ENCODE measurements at regions not wholly inside any gene's neighbourhood (a gene's known extent, or its start where the extent isn't known, plus 50 kb on each side); places are given as distances from the start of the nearest gene placed in this dataset.

GRCh38 chr4:126215759-126216158 is 901.0 kb downstream of the FAT4 start:
- Mint-ChIP-seq H3K36me3 (no peaks in the 10 kb centered on the region), H3K4me3 (no peak overlapping the region), H3K27me3 (no peaks in the 10 kb centered on the region), H3K27ac (no peak overlapping the region), H3K4me1 (no peaks in the 10 kb centered on the region), H3K9me3 (no peaks in the 10 kb centered on the region)
- no peak for DNase-seq
- ATAC-seq (replicated peaks): no peak

- ATAC-seq (replicated peaks): no peak
- no peaks in the 10 kb centered on the region for H3K27me3 Mint-ChIP-seq
- H3K27ac Mint-ChIP-seq: no peak overlapping the region
- no peak overlapping the region for H3K4me3 Mint-ChIP-seq
- H3K4me1 Mint-ChIP-seq: no peaks in the 10 kb centered on the region
- no peaks in the 10 kb centered on the region for H3K36me3 Mint-ChIP-seq
- no peaks in the 10 kb centered on the region for H3K9me3 Mint-ChIP-seq
- DNase-seq: no peak
These were observed 901.9 kb downstream of the FAT4 start for GRCh38 chr4:126216611-126217010.

- Mint-ChIP-seq H3K4me3 (no peak overlapping the region), H3K27me3 (no peaks in the 10 kb centered on the region), H3K27ac (no peak overlapping the region), H3K4me1 (no peaks in the 10 kb centered on the region), H3K9me3 (no peaks in the 10 kb centered on the region), H3K36me3 (no peaks in the 10 kb centered on the region)
- DNase-seq (no peak), ATAC-seq (replicated peaks) (no peak)
These were observed 906.5 kb downstream of the FAT4 start for GRCh38 chr4:126221282-126221681.

GRCh38 chr4:126221717-126222340 is 907.1 kb downstream of the FAT4 start:
- H3K9me3 Mint-ChIP-seq: no peaks in the 10 kb centered on the region
- H3K4me3 Mint-ChIP-seq: no peak overlapping the region
- ATAC-seq (replicated peaks): no peak
- no peaks in the 10 kb centered on the region for H3K27me3 Mint-ChIP-seq
- H3K4me1 Mint-ChIP-seq: no peaks in the 10 kb centered on the region
- H3K36me3 Mint-ChIP-seq: no peaks in the 10 kb centered on the region
- DNase-seq: no peak
- no peak overlapping the region for H3K27ac Mint-ChIP-seq

GRCh38 chr4:126223784-126224407 is 909.1 kb downstream of the FAT4 start:
- no peak for DNase-seq
- Mint-ChIP-seq H3K9me3 (no peaks in the 10 kb centered on the region), H3K27ac (no peak overlapping the region), H3K27me3 (no peaks in the 10 kb centered on the region), H3K36me3 (no peaks in the 10 kb centered on the region), H3K4me1 (no peaks in the 10 kb centered on the region), H3K4me3 (no peak overlapping the region)
- ATAC-seq (replicated peaks): no peak

DNA sequence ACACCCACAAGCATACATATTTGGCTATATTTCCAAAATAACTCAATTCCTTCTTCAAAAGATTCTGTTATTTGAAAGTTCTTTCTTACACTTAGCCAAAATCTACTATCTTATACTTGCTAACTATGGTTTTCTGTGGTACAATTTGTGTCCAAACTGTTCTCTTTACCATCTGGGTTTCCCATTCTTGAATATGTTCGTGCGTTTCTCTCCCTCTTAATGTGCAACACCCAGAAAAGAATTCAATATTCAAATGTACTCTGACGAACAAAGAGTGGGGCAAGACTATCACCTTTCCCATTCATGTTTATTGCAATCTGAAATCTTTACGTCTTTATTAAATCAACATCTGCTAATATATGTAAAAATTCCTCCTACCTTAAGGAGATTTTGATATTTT is 912.7 kb downstream of the FAT4 start:
- no peak for ATAC-seq (replicated peaks)
- H3K36me3 Mint-ChIP-seq: no peaks in the 10 kb centered on the region
- no peak overlapping the region for H3K4me3 Mint-ChIP-seq
- H3K27ac Mint-ChIP-seq: no peak overlapping the region
- no peak for DNase-seq
- no peaks in the 10 kb centered on the region for H3K4me1 Mint-ChIP-seq
- H3K27me3 Mint-ChIP-seq: no peaks in the 10 kb centered on the region
- H3K9me3 Mint-ChIP-seq: peaks cover 5% of the 10 kb centered on the region in 2 donors

DNA sequence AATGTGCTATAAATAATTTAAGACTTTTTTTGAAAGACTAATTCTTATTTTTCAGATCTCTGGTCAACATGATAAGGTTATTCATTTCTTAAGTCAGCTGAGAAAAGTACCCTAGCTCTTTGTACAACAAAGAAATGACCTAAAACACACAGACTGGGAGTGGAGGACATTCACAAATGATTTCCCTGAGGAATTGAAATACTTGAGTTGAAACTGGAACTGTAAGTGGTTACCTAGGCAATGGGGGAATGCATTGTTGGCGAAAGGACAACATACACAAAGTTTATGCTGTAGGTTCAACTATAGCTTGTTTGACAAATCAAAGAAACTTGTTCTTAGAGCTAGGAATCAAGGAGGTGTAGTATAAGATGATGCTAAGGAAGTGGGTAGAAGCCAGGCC is 915.5 kb downstream of the FAT4 start:
- no peak for DNase-seq
- no peaks in the 10 kb centered on the region for H3K36me3 Mint-ChIP-seq
- H3K27ac Mint-ChIP-seq: no peak overlapping the region
- no peaks in the 10 kb centered on the region for H3K4me1 Mint-ChIP-seq
- no peak for ATAC-seq (replicated peaks)
- peaks cover 5 to 6% of the 10 kb centered on the region in 2 donors for H3K9me3 Mint-ChIP-seq
- no peaks in the 10 kb centered on the region for H3K27me3 Mint-ChIP-seq
- no peak overlapping the region for H3K4me3 Mint-ChIP-seq

DNA sequence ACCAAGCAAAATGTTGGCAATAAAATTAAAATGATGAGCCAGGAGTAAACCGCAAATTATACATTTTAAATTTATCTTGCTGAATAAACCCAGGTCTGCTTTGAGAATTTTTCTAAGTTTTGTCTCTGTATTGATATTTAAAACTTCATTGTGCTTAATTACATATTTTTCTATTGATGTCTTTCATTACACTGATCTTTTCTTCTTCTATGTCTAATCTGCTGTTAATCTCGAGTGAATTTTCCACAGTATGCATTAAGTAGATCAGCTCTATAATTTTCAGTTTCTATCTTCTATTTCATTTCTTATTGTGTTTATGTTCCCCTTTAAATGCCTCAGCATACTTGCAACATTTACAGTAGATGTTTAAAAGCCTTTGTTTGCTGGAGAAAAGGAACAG is 918.7 kb downstream of the FAT4 start:
- no peaks in the 10 kb centered on the region for H3K4me1 Mint-ChIP-seq
- ATAC-seq (replicated peaks) (no peak), DNase-seq (no peak)
- no peaks in the 10 kb centered on the region for H3K27me3 Mint-ChIP-seq
- H3K4me3 Mint-ChIP-seq: no peak overlapping the region
- no peaks in the 10 kb centered on the region for H3K36me3 Mint-ChIP-seq
- H3K9me3 Mint-ChIP-seq: peaks cover 9 to 10% of the 10 kb centered on the region in 2 donors
- H3K27ac Mint-ChIP-seq: no peak overlapping the region

DNA sequence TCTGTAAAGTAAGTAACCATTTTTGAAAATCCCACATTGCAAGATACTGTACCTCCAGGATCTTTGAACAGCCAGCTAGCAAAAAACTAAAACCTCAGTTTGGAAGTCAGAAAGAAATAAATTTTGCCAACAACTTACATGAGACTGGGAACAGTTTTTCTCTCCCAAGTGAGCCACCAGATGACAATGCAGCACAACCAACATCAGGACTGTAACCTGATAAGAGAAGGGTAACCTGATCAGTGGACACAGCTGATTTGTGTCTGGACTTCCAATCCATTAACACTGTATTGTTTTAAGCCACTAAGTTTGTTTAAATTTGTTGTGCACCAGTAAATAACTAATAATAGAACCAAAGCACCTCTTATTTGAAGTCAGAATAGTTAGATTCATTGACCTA is 923.3 kb downstream of the FAT4 start:
- Mint-ChIP-seq H3K36me3 (no peaks in the 10 kb centered on the region), H3K27ac (no peak overlapping the region), H3K4me3 (no peak overlapping the region), H3K4me1 (no peaks in the 10 kb centered on the region), H3K9me3 (peaks cover 4 to 9% of the 10 kb centered on the region in 2 donors), H3K27me3 (no peaks in the 10 kb centered on the region)
- ATAC-seq (replicated peaks) (no peak), DNase-seq (no peak)

DNA sequence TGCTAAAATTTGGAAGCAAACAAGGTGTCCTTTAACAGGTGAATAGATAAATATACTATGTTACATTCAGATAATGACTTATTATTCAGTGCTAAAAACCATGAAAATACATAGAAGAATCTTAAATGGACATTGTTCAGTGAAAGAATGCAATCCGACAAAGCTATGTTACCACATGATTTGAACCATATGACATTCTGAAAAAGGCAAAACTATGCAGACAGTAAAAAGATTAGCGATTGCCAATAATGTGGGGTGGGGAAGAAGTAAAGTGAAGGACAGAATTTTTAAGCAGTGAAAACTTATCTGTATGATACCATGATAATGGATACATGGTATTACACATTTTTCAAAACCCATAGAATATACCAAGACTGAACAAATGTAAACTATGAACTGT is 926.9 kb downstream of the FAT4 start:
- peaks cover 4 to 11% of the 10 kb centered on the region in 2 donors for H3K9me3 Mint-ChIP-seq
- no peak overlapping the region for H3K4me3 Mint-ChIP-seq
- ATAC-seq (replicated peaks) (no peak), DNase-seq (no peak)
- no peak overlapping the region for H3K27ac Mint-ChIP-seq
- no peaks in the 10 kb centered on the region for H3K27me3 Mint-ChIP-seq
- H3K4me1 Mint-ChIP-seq: no peaks in the 10 kb centered on the region
- no peaks in the 10 kb centered on the region for H3K36me3 Mint-ChIP-seq

- no peak for ATAC-seq (replicated peaks)
- H3K27me3 Mint-ChIP-seq: no peaks in the 10 kb centered on the region
- no peak for DNase-seq
- H3K36me3 Mint-ChIP-seq: no peaks in the 10 kb centered on the region
- H3K9me3 Mint-ChIP-seq: peaks cover 4 to 11% of the 10 kb centered on the region in 2 donors
- no peak overlapping the region for H3K27ac Mint-ChIP-seq
- H3K4me3 Mint-ChIP-seq: no peak overlapping the region
- no peaks in the 10 kb centered on the region for H3K4me1 Mint-ChIP-seq
These were observed 928.1 kb downstream of the FAT4 start for GRCh38 chr4:126242679-126243390.

- ATAC-seq (replicated peaks): no peak
- no peak overlapping the region for H3K4me3 Mint-ChIP-seq
These were observed 932.7 kb downstream of the FAT4 start for GRCh38 chr4:126247409-126247808.

GRCh38 chr4:126250006-126250405 is 935.3 kb downstream of the FAT4 start:
- Mint-ChIP-seq H3K4me1 (no peaks in the 10 kb centered on the region), H3K27me3 (no peaks in the 10 kb centered on the region), H3K27ac (no peak overlapping the region), H3K36me3 (no peaks in the 10 kb centered on the region), H3K9me3 (peaks cover 6 to 13% of the 10 kb centered on the region in 2 donors), H3K4me3 (no peak overlapping the region)
- ATAC-seq (replicated peaks) (no peak), DNase-seq (no peak)

More at GRCh38 chr4:126247409-126247808, 932.7 kb downstream of the FAT4 start:
- Mint-ChIP-seq H3K4me1 (no peaks in the 10 kb centered on the region), H3K9me3 (peaks cover 6 to 11% of the 10 kb centered on the region in 2 donors), H3K27ac (no peak overlapping the region), H3K36me3 (no peaks in the 10 kb centered on the region), H3K27me3 (no peaks in the 10 kb centered on the region)
- no peak for DNase-seq

GRCh38 chr4:126251169-126251568 is 936.4 kb downstream of the FAT4 start:
- ATAC-seq (replicated peaks) (no peak), DNase-seq (no peak)
- no peak overlapping the region for H3K27ac Mint-ChIP-seq

DNA sequence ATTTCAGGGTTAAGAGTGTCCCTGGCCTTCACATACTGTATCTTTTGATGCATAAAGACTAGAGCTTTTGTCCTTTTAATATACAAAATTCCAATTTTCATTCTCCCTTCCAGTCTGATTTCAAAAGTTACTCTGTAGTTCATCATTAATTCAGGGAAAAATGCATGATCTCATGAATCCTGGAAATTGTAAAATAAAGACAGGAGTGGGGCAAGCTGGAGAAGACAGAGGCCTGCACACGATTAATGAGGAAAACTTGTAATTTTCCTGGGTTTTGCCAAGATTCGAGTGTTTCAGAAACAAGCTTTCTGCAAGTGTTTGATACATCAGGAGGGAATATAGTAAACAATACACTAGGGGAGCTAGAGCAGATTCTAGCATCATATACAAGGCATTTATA is 947.9 kb downstream of the FAT4 start:
- H3K4me1 Mint-ChIP-seq: no peaks in the 10 kb centered on the region
- H3K27me3 Mint-ChIP-seq: no peaks in the 10 kb centered on the region
- DNase-seq (no peak), ATAC-seq (replicated peaks) (no peak)
- no peak overlapping the region for H3K27ac Mint-ChIP-seq
- no peaks in the 10 kb centered on the region for H3K9me3 Mint-ChIP-seq
- no peaks in the 10 kb centered on the region for H3K36me3 Mint-ChIP-seq
- H3K4me3 Mint-ChIP-seq: no peak overlapping the region

More at GRCh38 chr4:126251169-126251568, 936.4 kb downstream of the FAT4 start:
- Mint-ChIP-seq H3K4me3 (no peak overlapping the region), H3K27me3 (no peaks in the 10 kb centered on the region), H3K4me1 (no peaks in the 10 kb centered on the region), H3K36me3 (no peaks in the 10 kb centered on the region), H3K9me3 (peaks cover 0 to 9% of the 10 kb centered on the region in 2 donors)
